HG03521 (cell line): ENCODE measurements at regions not wholly inside any gene's neighbourhood (a gene's known extent, or its start where the extent isn't known, plus 50 kb on each side); places are given as distances from the start of the nearest gene placed in this dataset.
A peak's percentile ranks its signal among the peaks of the same experiment; 100 is the strongest.

ENCODE experiments used
- ATAC-seq: cut with Tn5 transposase; IDR thresholded peaks from one replicate; pipeline ENCODE4 v1.9.1; 2021; ENCODE audit warnings: mild to moderate bottlenecking, moderate library complexity; ENCODE audit not compliant: unreplicated experiment

GRCh38 chr19:30209617-30210600, 162.3 kb upstream of the ZNF536 start:
- no peak for ATAC-seq

GRCh38 chr19:30212574-30212973, 159.6 kb upstream of the ZNF536 start:
- no peak for ATAC-seq

- ATAC-seq, result no peak
Measured at GRCh38 chr19:30214651-30215051, 157.5 kb upstream of the ZNF536 start.

GRCh38 chr19:30215248-30215647, 156.9 kb upstream of the ZNF536 start:
- ATAC-seq, result no peak

GRCh38 chr19:30216453-30216852, 155.7 kb upstream of the ZNF536 start:
- no peak for ATAC-seq

GRCh38 chr19:30217461-30217860, 154.7 kb upstream of the ZNF536 start:
- ATAC-seq, result no peak

GRCh38 chr19:30219702-30220101, 152.5 kb upstream of the ZNF536 start:
- no peak for ATAC-seq

GRCh38 chr19:30221176-30221575, 151.0 kb upstream of the ZNF536 start:
- ATAC-seq, result no peak

GRCh38 chr19:30222428-30222873, 149.7 kb upstream of the ZNF536 start:
- no peak for ATAC-seq

GRCh38 chr19:30222992-30223865, 149.0 kb upstream of the ZNF536 start:
- ATAC-seq, result no peak

- no peak for ATAC-seq
Measured at GRCh38 chr19:30223866-30224688, 148.1 kb upstream of the ZNF536 start.

GRCh38 chr19:30224689-30225606, 147.2 kb upstream of the ZNF536 start:
- no peak for ATAC-seq

- no peak for ATAC-seq
Measured at GRCh38 chr19:30225676-30226463, 146.3 kb upstream of the ZNF536 start.

GRCh38 chr19:30226464-30227011, 145.6 kb upstream of the ZNF536 start:
- no peak for ATAC-seq

- ATAC-seq, result no peak
Measured at GRCh38 chr19:30227012-30227621, 145.1 kb upstream of the ZNF536 start.

GRCh38 chr19:30227661-30228112, 144.5 kb upstream of the ZNF536 start:
- peak; percentile 74 for ATAC-seq

GRCh38 chr19:30228113-30228834, 143.9 kb upstream of the ZNF536 start:
- no peak for ATAC-seq
